IPS DF 6.9 (cell line): ENCODE measurements at regions not wholly inside any gene's neighbourhood (a gene's known extent, or its start where the extent isn't known, plus 50 kb on each side); places are given as distances from the start of the nearest gene placed in this dataset.

Experiments
- DNase-seq: peaks from one replicate; pipeline ENCODE4 v3.0.0-alpha.2; 2013; ENCODE audit warnings: low read depth, low spot score
- H3K27ac ChIP-seq: one replicate; pipeline ENCODE4 v1.5.1; 2013; ENCODE audit warnings: low read length, control low read depth
- H3K27me3 ChIP-seq: 2 replicates; pipeline ENCODE4 v1.6.1; 2013; ENCODE audit warnings: mild to moderate bottlenecking, low read length; ENCODE audit not compliant: control insufficient read depth, insufficient read depth
- H3K36me3 ChIP-seq: 2 replicates; pipeline ENCODE4 v1.6.1; 2013; ENCODE audit warnings: low read length; ENCODE audit not compliant: control insufficient read depth, insufficient read depth
- H3K4me1 ChIP-seq: 2 replicates; pipeline ENCODE4 v1.6.1; 2013; ENCODE audit warnings: low read length; ENCODE audit not compliant: control insufficient read depth, insufficient read depth
- H3K4me3 ChIP-seq: 2 replicates; pipeline ENCODE4 v1.5.1; 2013; ENCODE audit warnings: mild to moderate bottlenecking, low read length
- H3K9me3 ChIP-seq: 2 replicates; pipeline ENCODE4 v1.6.1; 2013; ENCODE audit warnings: low read length, inconsistent platforms; ENCODE audit not compliant: control insufficient read depth, insufficient read depth
- WGBS: extraction: QIAGEN DNeasy Blood & Tissue Kit; methylation state at CpG from one replicate; pipeline ENCODE4 v1.1.7; 2013; ENCODE audit warnings: mixed read lengths, missing lambda C conversion rate; ENCODE audit not compliant: insufficient read length, insufficient coverage; 5-methylcytosine and 5-hydroxymethylcytosine counted together

DNA sequence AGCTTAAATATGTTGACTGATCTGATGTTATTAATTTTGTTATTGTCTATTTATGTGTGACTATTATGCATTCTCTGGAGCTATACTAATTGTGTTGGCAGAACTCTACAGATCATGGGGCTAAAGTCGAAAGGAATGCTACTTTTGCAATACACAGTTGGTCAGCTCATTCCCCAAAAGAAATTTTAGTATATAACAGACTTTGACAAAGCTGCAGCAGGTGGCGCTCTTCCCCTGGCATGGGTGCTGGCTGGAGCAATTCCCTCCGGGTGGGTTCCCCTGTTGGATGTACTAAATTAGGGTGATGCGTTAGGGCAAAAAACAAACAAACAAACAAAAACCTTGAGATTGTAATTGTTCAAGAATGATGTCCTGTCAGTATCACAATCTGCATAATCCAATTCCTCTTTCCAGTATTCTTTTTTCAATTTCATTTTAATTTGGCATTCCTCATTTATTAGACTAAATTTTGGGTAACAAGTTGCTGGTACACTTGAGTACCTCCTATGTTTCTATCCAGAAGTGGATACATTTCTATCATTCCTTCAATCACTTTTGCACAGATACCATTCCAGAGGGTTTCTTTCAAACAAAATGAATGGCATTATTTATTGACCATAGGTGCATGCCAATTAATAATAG lies 322.8 kb upstream of the EDNRB start:
- no CpG with 5 or more reads among the region's 4 CpGs for WGBS

DNA sequence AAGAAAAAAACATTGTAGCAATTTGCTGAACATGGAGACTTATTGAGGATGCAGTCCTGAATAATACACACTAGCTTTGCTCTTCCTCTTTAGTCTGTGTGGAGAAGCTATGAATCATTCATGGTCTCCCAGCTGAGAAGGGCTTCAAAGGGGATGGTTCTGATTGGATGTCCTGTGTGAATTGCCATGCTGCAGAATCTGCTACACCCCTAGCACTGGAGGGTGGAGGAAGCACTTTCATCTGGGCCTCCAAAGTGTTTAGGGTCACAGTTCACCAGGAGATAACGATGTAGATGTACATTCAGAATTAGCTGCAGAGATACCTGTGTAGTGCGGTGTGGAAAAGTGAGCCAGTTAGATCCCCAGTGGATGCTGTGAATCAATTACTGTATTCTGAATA lies 321.1 kb upstream of the EDNRB start:
- no peaks in the 10 kb centered on the region for H3K36me3 ChIP-seq
- H3K27ac ChIP-seq, result no peak overlapping the region
- no peaks in the 10 kb centered on the region for H3K9me3 ChIP-seq
- H3K4me3 ChIP-seq, result no peak overlapping the region
- DNase-seq, result no peak
- no peaks in the 10 kb centered on the region for H3K4me1 ChIP-seq
- H3K27me3 ChIP-seq, result no peaks in the 10 kb centered on the region
- no CpG with 5 or more reads among the region's 2 CpGs for WGBS

More for the DNA sequence above, 322.8 kb upstream of the EDNRB start:
- peak; percentile 13 for DNase-seq
- Histone ChIP-seq H3K36me3 (no peaks in the 10 kb centered on the region), H3K27ac (no peak overlapping the region), H3K9me3 (no peaks in the 10 kb centered on the region), H3K4me3 (no peak overlapping the region), H3K4me1 (no peaks in the 10 kb centered on the region), H3K27me3 (no peaks in the 10 kb centered on the region)

DNA sequence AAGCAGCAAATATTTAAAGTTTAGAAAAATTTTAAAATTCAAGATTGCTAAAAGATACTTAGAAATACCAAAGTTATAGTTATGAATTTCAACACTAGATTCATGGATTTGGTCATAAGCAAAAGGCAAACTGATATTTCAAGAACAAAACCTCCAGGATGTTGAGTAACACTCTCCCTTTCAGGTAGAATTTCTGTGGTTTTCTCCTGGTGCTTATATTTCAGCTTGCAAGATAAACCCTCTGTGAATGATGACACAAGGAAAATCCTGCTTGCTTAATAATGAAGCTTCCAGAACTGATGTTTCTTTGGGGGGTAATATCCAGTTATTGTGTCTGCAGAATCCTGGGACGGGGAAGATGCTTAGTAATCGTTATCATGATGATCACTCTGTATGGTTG lies 320.3 kb upstream of the EDNRB start:
- Histone ChIP-seq H3K9me3 (no peaks in the 10 kb centered on the region), H3K36me3 (no peaks in the 10 kb centered on the region), H3K27me3 (no peaks in the 10 kb centered on the region), H3K4me1 (no peaks in the 10 kb centered on the region), H3K4me3 (no peak overlapping the region), H3K27ac (no peak overlapping the region)
- no peak for DNase-seq
- WGBS, result no CpG with 5 or more reads among the region's 2 CpGs

GRCh38 chr13:78228940-78229339 lies 310.3 kb upstream of the EDNRB start:
- H3K9me3 ChIP-seq, result no peaks in the 10 kb centered on the region
- H3K27me3 ChIP-seq, result no peaks in the 10 kb centered on the region
- no peak overlapping the region for H3K27ac ChIP-seq
- no peak for DNase-seq
- H3K4me1 ChIP-seq, result no peaks in the 10 kb centered on the region
- WGBS, result no CpG with 5 or more reads among the region's 4 CpGs
- H3K4me3 ChIP-seq, result no peak overlapping the region
- H3K36me3 ChIP-seq, result no peaks in the 10 kb centered on the region

- Histone ChIP-seq H3K9me3 (no peaks in the 10 kb centered on the region), H3K4me3 (no peak overlapping the region), H3K4me1 (no peaks in the 10 kb centered on the region), H3K27me3 (no peaks in the 10 kb centered on the region), H3K27ac (no peak overlapping the region), H3K36me3 (no peaks in the 10 kb centered on the region)
- DNase-seq, result no peak
- WGBS, result no CpG with 5 or more reads among the region's 1 CpG
These were observed 309.6 kb upstream of the EDNRB start for GRCh38 chr13:78228211-78228610.

GRCh38 chr13:78227709-78228108 lies 309.1 kb upstream of the EDNRB start:
- Histone ChIP-seq H3K4me3 (no peak overlapping the region), H3K4me1 (no peaks in the 10 kb centered on the region), H3K27me3 (no peaks in the 10 kb centered on the region), H3K27ac (no peak overlapping the region), H3K9me3 (no peaks in the 10 kb centered on the region), H3K36me3 (no peaks in the 10 kb centered on the region)
- no CpG with 5 or more reads among the region's 3 CpGs for WGBS
- no peak for DNase-seq

DNA sequence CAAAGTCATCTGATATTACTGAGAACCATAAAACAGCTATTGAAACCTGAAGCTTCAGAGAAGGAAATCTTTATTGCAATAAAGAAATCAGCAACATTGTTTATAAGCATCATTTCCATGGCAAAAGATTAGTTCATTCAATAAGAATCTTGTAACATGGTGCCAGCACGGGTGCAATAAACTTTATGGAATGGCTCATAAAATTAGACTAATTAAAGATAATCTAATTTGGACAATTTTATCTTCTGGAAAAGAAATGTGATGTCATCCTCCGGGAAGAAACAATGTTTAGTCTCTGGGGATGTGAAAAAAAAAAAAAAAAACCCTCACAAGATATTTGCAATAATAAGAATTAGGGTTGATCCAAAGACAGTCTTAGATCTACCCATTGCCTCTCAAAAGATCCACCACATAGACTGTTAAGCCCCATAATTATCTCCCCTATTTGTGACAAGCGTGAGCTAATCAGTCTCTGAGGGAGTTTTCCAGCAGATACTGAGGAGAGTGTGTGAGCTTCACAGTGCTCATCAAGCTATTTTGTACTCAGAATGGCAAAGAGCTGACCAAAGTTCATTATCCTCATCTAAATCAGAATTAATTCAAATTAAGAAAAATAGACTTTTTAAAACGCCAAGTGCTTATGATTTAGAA lies 297.0 kb upstream of the EDNRB start:
- H3K4me1 ChIP-seq, result no peaks in the 10 kb centered on the region
- H3K4me3 ChIP-seq, result no peak overlapping the region
- H3K27ac ChIP-seq, result no peak overlapping the region
- no peaks in the 10 kb centered on the region for H3K9me3 ChIP-seq
- no peaks in the 10 kb centered on the region for H3K27me3 ChIP-seq
- WGBS, result no CpG with 5 or more reads among the region's 4 CpGs
- DNase-seq, result no peak
- H3K36me3 ChIP-seq, result no peaks in the 10 kb centered on the region

GRCh38 chr13:78201411-78201810 lies 282.8 kb upstream of the EDNRB start:
- no CpG with 5 or more reads among the region's 3 CpGs for WGBS
- Histone ChIP-seq H3K4me3 (no peak overlapping the region), H3K9me3 (no peaks in the 10 kb centered on the region), H3K27me3 (no peaks in the 10 kb centered on the region), H3K36me3 (no peaks in the 10 kb centered on the region), H3K4me1 (no peaks in the 10 kb centered on the region), H3K27ac (no peak overlapping the region)
- DNase-seq, result no peak

DNA sequence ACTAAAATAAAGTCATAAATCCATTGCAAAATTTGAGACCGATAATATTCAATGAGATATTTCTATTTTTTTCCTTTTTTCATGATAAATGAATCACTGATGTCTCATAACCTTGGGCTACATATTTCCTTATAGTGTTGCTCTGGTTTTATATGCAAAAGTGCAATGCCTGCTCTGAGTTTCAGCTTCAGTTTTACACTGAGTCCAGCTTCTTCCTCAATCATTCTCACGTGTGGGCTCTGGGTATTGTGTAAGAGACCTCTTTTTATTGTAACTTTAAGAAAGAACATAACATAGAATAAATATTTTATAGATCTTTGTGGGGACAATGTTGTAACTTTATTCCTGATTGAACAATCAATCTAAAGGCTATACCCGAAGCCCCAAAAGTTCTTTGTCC lies 280.2 kb upstream of the EDNRB start:
- Histone ChIP-seq H3K27me3 (no peaks in the 10 kb centered on the region), H3K4me3 (no peak overlapping the region), H3K4me1 (no peaks in the 10 kb centered on the region), H3K27ac (no peak overlapping the region), H3K36me3 (no peaks in the 10 kb centered on the region), H3K9me3 (no peaks in the 10 kb centered on the region)
- WGBS, result no CpG with 5 or more reads among the region's 3 CpGs
- no peak for DNase-seq

DNA sequence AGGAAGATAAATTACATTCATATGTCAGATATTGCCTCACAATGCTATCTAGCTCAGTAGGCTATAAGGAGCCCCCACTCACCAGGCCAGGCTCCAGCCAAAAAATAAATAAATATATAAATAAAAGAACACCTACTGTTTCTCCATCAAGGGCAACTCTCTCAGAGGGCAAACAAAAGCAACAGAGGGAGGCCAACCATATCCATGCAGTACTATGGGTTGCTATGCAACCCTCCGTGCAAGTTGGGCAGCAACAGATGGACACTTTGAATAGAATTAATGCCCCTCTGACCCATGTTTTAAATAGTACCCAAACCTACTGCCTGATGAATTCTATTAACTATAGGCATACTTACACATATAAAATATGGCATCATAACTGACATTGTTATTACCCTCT lies 279.8 kb upstream of the EDNRB start:
- no peak overlapping the region for H3K4me3 ChIP-seq
- no peaks in the 10 kb centered on the region for H3K27me3 ChIP-seq
- DNase-seq, result no peak
- H3K36me3 ChIP-seq, result no peaks in the 10 kb centered on the region
- H3K4me1 ChIP-seq, result no peaks in the 10 kb centered on the region
- WGBS, result no CpG with 5 or more reads among the region's 1 CpG
- H3K27ac ChIP-seq, result no peak overlapping the region
- no peaks in the 10 kb centered on the region for H3K9me3 ChIP-seq

- Histone ChIP-seq H3K36me3 (no peaks in the 10 kb centered on the region), H3K4me3 (no peak overlapping the region), H3K27ac (no peak overlapping the region), H3K4me1 (no peaks in the 10 kb centered on the region), H3K27me3 (no peaks in the 10 kb centered on the region), H3K9me3 (no peaks in the 10 kb centered on the region)
- WGBS, result no CpG with 5 or more reads among the region's 5 CpGs
- no peak for DNase-seq
These were observed 278.6 kb upstream of the EDNRB start for GRCh38 chr13:78197231-78197630.
